GM12878 (cell line): ENCODE measurements at regions not wholly inside any gene's neighbourhood (a gene's known extent, or its start where the extent isn't known, plus 50 kb on each side); places are given as distances from the start of the nearest gene placed in this dataset.

Experiments
- ATAC-seq: fragments of 200-7000 bp; cut with Tn5 transposase; 3 replicates; pipeline ENCODE4 v1.9.1; 2020; ENCODE audit warnings: mild to moderate bottlenecking, moderate library complexity
- BruUV-seq: library from RNA; stranded (reverse); fragments of 400-500 nt; replicated peaks from 2 replicates; lab custom pipeline; 2021; lab: Mats Ljungman, UMichigan
- CTCF ChIA-PET: fragments of 300-600 bp; sonication (Branson Sonifier 250); formaldehyde crosslinking; extraction: SDS; loops from one replicate; lab custom pipeline; 2021; ENCODE audit warnings: inconsistent platforms; lab: Yijun Ruan, JAX
- POLR2A ChIA-PET: fragments of 350-600 bp; formaldehyde crosslinking; extraction: SDS; loops from one replicate; lab custom pipeline; 2021; ENCODE audit warnings: inconsistent platforms; lab: Charles Lee
- RAD21 ChIA-PET: fragments of 300-600 bp; sonication (Branson Sonifier 250); formaldehyde crosslinking; loops from one replicate; lab custom pipeline; 2023; ENCODE audit warnings: antibody characterized with exemption; ENCODE audit not compliant: unreplicated experiment; lab: Charles Lee
- SMC1A ChIA-PET: fragments of 300-600 bp; sonication (Branson Sonifier 250); formaldehyde crosslinking; loops from one replicate; lab custom pipeline; 2023; ENCODE audit not compliant: unreplicated experiment, uncharacterized antibody; lab: Charles Lee
- DNase-seq: peaks from one replicate; pipeline ENCODE4 v3.0.0-alpha.2; 2011; ENCODE audit warnings: low read depth, low spot score
- FAIRE-seq: peaks from 3 replicates; lab custom pipeline; 2011; peaks lifted over from hg19 to GRCh38; lab: Jason Lieb, UNC
- H2AFZ ChIP-seq: 2 replicates; pipeline ENCODE4 v1.6.0; 2011; ENCODE audit warnings: low read depth, low read length, control low read depth; ENCODE audit not compliant: control insufficient read depth
- H3K27ac ChIP-seq: 2 replicates; pipeline ENCODE4 v1.5.1; 2011; ENCODE audit warnings: control low read depth; ENCODE audit not compliant: control insufficient read depth, insufficient read depth
- H3K27me3 ChIP-seq, 2 experiments: replicated peaks in 1 of 2; 2 replicates each; pipeline versions ENCODE4 v1.6.0 to v1.6.1; 2011; ENCODE audit warnings: low read length in 1 of 2; ENCODE audit not compliant: control insufficient read depth in 2 of 2, insufficient read depth in 2 of 2
- H3K36me3 ChIP-seq, 2 experiments: 2 replicates each; pipeline ENCODE4 v1.5.1; 2011; ENCODE audit warnings: low read length in 1 of 2; ENCODE audit not compliant: control insufficient read depth in 2 of 2, insufficient read depth in 2 of 2
- H3K4me1 ChIP-seq: 2 replicates; pipeline ENCODE4 v1.6.1; 2011; ENCODE audit warnings: mild to moderate bottlenecking, low read length, moderate library complexity, mixed read lengths; ENCODE audit not compliant: control insufficient read depth, insufficient read depth
- H3K4me2 ChIP-seq: 2 replicates; pipeline ENCODE4 v1.6.0; 2011; ENCODE audit warnings: control low read depth; ENCODE audit not compliant: control insufficient read depth, insufficient read depth
- H3K4me3 ChIP-seq: fragments of 200-600 bp; sonication (generic); 2 replicates; pipeline ENCODE4 v1.5.1; 2016
- H3K79me2 ChIP-seq: 2 replicates; pipeline ENCODE4 v1.6.0; 2011; ENCODE audit warnings: low read length; ENCODE audit not compliant: control insufficient read depth, insufficient read depth
- H3K9ac ChIP-seq: 2 replicates; pipeline ENCODE4 v1.8.0; 2011; ENCODE audit warnings: low read length, control low read depth, mixed read lengths; ENCODE audit not compliant: control insufficient read depth, insufficient read depth
- H3K9me3 ChIP-seq: replicated peaks from 3 replicates; pipeline ENCODE4 v1.5.1; 2011; ENCODE audit warnings: mild to moderate bottlenecking, low read length; ENCODE audit not compliant: control insufficient read depth, insufficient read depth
- H4K20me1 ChIP-seq: 2 replicates; pipeline ENCODE4 v1.6.0; 2011; ENCODE audit not compliant: control insufficient read depth, insufficient read depth
- ATF2 ChIP-seq: IDR thresholded peaks from 2 replicates; pipeline ENCODE4 v1.6.1; 2012; ENCODE audit warnings: low read length, inconsistent platforms
- CHD1 ChIP-seq: IDR thresholded peaks from 2 replicates; pipeline ENCODE4 v1.6.1; 2012; ENCODE audit warnings: low read depth, low read length, improper control_type of control experiment
- CTCF ChIP-seq, 3 experiments: IDR thresholded peaks in 2 of 3; conservative IDR thresholded peaks in 1 of 3; 2 replicates each; pipeline ENCODE4 v1.5.1; 2011; ENCODE audit warnings: low read depth in 3 of 3, low read length in 3 of 3, mild to moderate bottlenecking in 3 of 3, control low read depth in 2 of 3, moderate library complexity in 2 of 3, inconsistent platforms in 1 of 3, mixed read lengths in 1 of 3; ENCODE audit not compliant: control insufficient read depth in 2 of 3, insufficient read depth in 1 of 3; ENCODE audit errors: extremely low read depth in 1 of 3
- EP300 ChIP-seq, 2 experiments: fragments of 150-350 bp in 1 of 2; IDR thresholded peaks; 2 replicates each; pipeline ENCODE4 v1.6.1; 2011 to 2012; ENCODE audit warnings: low read depth in 2 of 2, low read length in 2 of 2, borderline replicate concordance in 1 of 2, improper control_type of control experiment in 1 of 2, inconsistent platforms in 1 of 2; ENCODE audit not compliant: control insufficient read depth in 1 of 2
- FOXK2 ChIP-seq: fragments of 450-650 bp; IDR thresholded peaks from 2 replicates; pipeline ENCODE4 v1.6.1; 2017; ENCODE audit warnings: mild to moderate bottlenecking, moderate library complexity
- LARP7 ChIP-seq: fragments of 450-650 bp; IDR thresholded peaks from 2 replicates; pipeline ENCODE4 v1.6.1; 2017; ENCODE audit warnings: mild to moderate bottlenecking
- PAX8 ChIP-seq: fragments of 450-650 bp; IDR thresholded peaks from 2 replicates; pipeline ENCODE4 v1.6.1; 2017; ENCODE audit warnings: mild to moderate bottlenecking, moderate library complexity
- RB1 ChIP-seq: fragments of 450-650 bp; formaldehyde crosslinking; IDR thresholded peaks from 2 replicates; pipeline ENCODE4 v1.6.1; 2017; ENCODE audit warnings: mild to moderate bottlenecking, borderline replicate concordance
- RELB ChIP-seq: fragments of 450-650 bp; IDR thresholded peaks from 2 replicates; pipeline ENCODE4 v1.6.1; 2017; ENCODE audit warnings: low read depth, mild to moderate bottlenecking, moderate library complexity
- SRF ChIP-seq, 2 experiments: IDR thresholded peaks; 2 replicates each; pipeline ENCODE4 v1.6.1; 2011; ENCODE audit warnings: low read depth in 2 of 2, low read length in 2 of 2, mild to moderate bottlenecking in 1 of 2, moderate library complexity in 1 of 2
- TBL1XR1 ChIP-seq: IDR thresholded peaks from 2 replicates; pipeline ENCODE4 v1.6.1; 2012; ENCODE audit warnings: low read depth, low read length, improper control_type of control experiment
- WGBS: methylation state at CpG from one replicate; pipeline ENCODE4 v1.1.6; 2016; ENCODE audit warnings: low lambda C conversion rate; ENCODE audit not compliant: insufficient replicate concordance, insufficient coverage; ENCODE audit errors: missing lambda C conversion rate; 5-methylcytosine and 5-hydroxymethylcytosine counted together
- in situ Hi-C: fragments of 300-500 bp; cut with MboI; formaldehyde crosslinking; loops from 9 replicates; pipeline ENCODE4 v1.14.3; 2018; ENCODE audit warnings: mixed read lengths
- intact Hi-C: fragments of 100-400 bp; cut with micrococcal nuclease; formaldehyde crosslinking; loops from one replicate; pipeline ENCODE4 v1.14.2; 2022; ENCODE audit not compliant: unreplicated experiment

GRCh38 chr20:59439243-59439642 lies 138.8 kb downstream of the EDN3 start:
- Histone ChIP-seq H4K20me1 (no peaks in the 10 kb centered on the region), H3K27ac (no peak overlapping the region), H3K9ac (no peak overlapping the region), H3K4me3 (no peak overlapping the region), H3K4me2 (no peak overlapping the region), H3K9me3 (no peaks in the 10 kb centered on the region), H2AFZ (no peak overlapping the region), H3K4me1 (no peaks in the 10 kb centered on the region), H3K36me3 (no peaks in the 10 kb centered on the region), H3K27me3 (peaks cover 0 to 2% of the 10 kb centered on the region in 2 experiments; a peak in 1 of 4 replicates), H3K79me2 (no peaks in the 10 kb centered on the region)
- TF ChIP-seq CTCF (IDR thresholded peaks at IDR 0.05 in 2 of 3, conservative IDR thresholded peaks at IDR 0.05 in 1 of 3; ENCODE audit: control insufficient read depth in 2 of 3, extremely low read depth in 1 of 3, insufficient read depth in 1 of 3, low read depth in 3 of 3, low read length in 3 of 3) (peak in 2 of 3 experiments; percentile 14 to 28; a peak in 2 of 6 replicates), TBL1XR1 (no peak)
- 5% methylated on average over 7 of the region's 7 CpGs for WGBS
- no peak for DNase-seq
- in situ Hi-C loops = no loop called here
- ChIA-PET CTCF (interaction anchor here (0.9 kb wide), 1 partner anchor 57 kb away, joined by 3 read pairs; no protein-coding TSS in a partner anchor), RAD21 (no interaction called here), SMC1A (no interaction called here), POLR2A (no interaction called here)
- no peak for FAIRE-seq
- BruUV-seq = no TSS peak
- intact Hi-C loops = no loop called here
- ATAC-seq = peak; percentile 32; the same call in 1 of the 3 replicates

- Histone ChIP-seq H3K9ac (no peak overlapping the region), H3K9me3 (no peaks in the 10 kb centered on the region), H4K20me1 (no peaks in the 10 kb centered on the region), H2AFZ (no peak overlapping the region), H3K27ac (no peak overlapping the region), H3K4me1 (no peaks in the 10 kb centered on the region), H3K4me3 (no peak overlapping the region), H3K27me3 (peaks cover 2 to 3% of the 10 kb centered on the region in 2 experiments; a peak in 1 of 4 replicates), H3K79me2 (no peaks in the 10 kb centered on the region), H3K36me3 (no peaks in the 10 kb centered on the region), H3K4me2 (no peak overlapping the region)
- WGBS = 7% methylated on average over 3 of the region's 3 CpGs
- BruUV-seq = no TSS peak
- in situ Hi-C loops = no loop called here
- ChIA-PET SMC1A (no interaction called here), POLR2A (no interaction called here), RAD21 (no interaction called here), CTCF (no interaction called here)
- no peak for DNase-seq
- no peak for ATAC-seq
- FAIRE-seq = no peak
- intact Hi-C loops = no loop called here
- TF ChIP-seq LARP7 (no peak), SRF (IDR thresholded peaks at IDR 0.05; ENCODE audit: low read depth in 2 of 2, low read length in 2 of 2) (no peak), FOXK2 (no peak), PAX8 (no peak), ATF2 (no peak), RB1 (no peak), RELB (no peak), CHD1 (no peak), EP300 (IDR thresholded peaks at IDR 0.05; ENCODE audit: borderline replicate concordance in 1 of 2, control insufficient read depth in 1 of 2, low read depth in 2 of 2, low read length in 2 of 2) (no peak)
Observed at GRCh38 chr20:59441306-59441705, 140.9 kb downstream of the EDN3 start.
